ENCODE measurements at regions not wholly inside any gene's neighbourhood (a gene's known extent, or its start where the extent isn't known, plus 50 kb on each side); places are given as distances from the start of the nearest gene placed in this dataset.

DNA sequence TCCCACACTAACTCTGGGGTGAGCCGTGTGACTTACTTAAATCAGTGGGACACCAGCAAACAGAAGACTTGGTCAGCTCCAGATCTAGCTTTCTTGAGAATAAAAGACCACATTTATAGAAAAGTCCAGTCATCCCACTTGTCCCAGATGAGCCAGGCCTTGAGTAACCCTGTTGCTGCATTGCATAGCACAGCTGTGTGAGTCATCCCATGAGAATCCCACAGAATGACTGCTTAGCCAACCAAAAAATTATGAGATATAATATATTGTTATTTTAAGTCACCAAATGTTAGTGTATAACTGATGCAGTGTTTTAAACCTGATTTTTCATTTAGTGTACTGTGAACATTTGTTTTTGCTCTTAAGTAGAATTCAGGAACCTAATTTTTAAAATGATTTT is 94.2 kb upstream of the FSHR start:
- DNase-seq = no peak

- DNase-seq = no peak
Measured at GRCh38 chr2:49241991-49242390, 87.7 kb upstream of the FSHR start.

GRCh38 chr2:49241501-49241900 is 87.2 kb upstream of the FSHR start:
- no peak for DNase-seq

- DNase-seq = no peak
Measured at GRCh38 chr2:49240608-49241007, 86.3 kb upstream of the FSHR start.

DNA sequence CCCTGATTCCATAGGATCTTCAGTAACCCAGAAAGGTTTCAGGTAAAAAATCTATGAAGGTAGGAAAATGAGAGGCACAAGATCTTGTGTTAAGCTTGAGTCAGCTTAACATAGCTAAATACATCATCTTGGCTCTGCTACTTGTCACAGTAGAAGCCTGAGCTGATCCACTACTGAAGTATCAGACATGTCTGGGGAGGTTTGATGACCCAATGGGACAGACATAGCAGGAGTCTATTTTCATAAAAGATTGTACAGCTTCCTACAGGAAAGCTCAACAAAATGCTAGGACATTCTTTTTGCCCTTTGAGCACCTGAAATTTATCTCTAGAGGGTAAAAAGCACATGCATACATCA is 84.3 kb upstream of the FSHR start:
- DNase-seq = no peak

DNA sequence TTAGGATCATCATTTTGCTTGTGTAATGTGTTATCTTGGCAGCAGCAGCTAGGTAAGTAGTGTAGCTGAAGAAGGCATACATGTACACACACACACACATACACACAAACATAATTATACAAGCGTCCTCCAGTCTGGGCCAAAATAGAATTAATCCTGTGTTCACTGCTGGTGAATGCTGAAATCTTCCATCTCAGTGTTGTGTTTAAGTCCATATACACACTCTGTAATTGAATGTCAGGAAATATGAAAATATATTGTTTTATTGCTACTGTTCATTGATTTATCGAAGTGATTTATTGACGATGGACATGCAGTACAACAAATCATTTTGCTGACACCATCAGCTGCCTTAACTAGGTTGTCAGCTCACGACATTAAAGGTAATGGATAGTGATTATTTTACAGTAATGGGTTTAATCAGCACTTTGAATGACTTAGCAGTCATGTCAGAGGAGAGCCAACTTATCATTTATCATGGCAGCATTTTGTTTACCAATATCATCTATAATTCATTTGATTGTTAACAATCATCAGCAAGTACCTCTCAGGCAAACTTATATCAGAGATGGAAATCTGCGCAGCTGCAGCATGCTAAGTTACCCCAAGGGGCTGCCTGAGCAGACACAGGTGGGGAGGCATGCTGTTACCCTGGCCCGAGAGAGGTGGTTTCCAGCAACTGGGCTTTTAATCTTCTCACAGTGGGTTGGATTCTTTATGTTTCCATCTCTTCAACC is 83.7 kb upstream of the FSHR start:
- no peak for DNase-seq

DNA sequence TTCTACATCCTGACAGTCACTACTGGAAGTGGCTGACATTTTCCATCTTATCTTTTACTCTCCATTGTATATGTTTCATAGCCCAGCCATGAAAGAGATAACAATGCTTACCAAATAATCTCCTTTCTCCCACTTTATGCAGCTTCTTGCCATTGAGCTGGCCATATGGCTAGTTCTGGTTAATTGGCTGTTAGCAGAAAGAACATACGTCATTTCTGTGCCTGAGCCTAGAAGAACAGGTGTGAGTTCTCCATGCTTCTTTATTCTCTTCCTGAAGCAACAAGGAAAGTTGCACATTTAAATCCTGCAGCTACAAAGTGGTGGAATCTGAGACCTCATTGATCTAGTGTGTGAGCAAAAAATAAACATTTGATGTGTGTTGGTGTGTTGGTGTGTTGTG is 82.0 kb upstream of the FSHR start:
- DNase-seq = no peak

DNA sequence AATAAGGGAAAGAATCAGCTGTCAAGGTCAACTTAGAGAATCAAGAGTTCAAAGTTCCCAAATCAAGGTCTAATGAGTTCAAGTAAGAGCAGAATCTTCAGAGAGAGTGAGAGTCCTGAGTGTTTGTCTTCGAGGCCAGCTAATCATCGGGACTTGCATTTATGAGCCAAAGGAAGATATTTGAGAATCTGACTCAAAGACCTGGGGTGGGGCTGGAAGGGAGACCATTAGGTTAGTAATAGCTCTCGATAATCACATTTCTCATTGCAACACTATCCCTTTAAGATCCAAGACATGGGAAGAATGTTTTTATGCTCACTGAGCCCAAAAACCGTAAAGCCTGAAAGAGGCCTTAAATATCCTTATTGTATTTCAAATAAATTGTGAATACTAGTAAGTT is 72.0 kb upstream of the FSHR start:
- no peak for DNase-seq

- DNase-seq = no peak
Measured at GRCh38 chr2:49225126-49225525, 70.8 kb upstream of the FSHR start.

GRCh38 chr2:49224426-49225010 is 70.2 kb upstream of the FSHR start:
- DNase-seq = no peak

GRCh38 chr2:49222975-49223528 is 68.7 kb upstream of the FSHR start:
- no peak for DNase-seq

GRCh38 chr2:49219741-49220140 is 65.4 kb upstream of the FSHR start:
- no peak for DNase-seq

- DNase-seq = peak; percentile 12
Measured at GRCh38 chr2:49210191-49210590, 55.9 kb upstream of the FSHR start.

GRCh38 chr2:49207204-49207603 is 52.9 kb upstream of the FSHR start:
- no peak for DNase-seq

Measured in NCI-H526 treated with DMSO at 0.1 percent for 48 hours (cell line).